Esophagus (tissue), 2 donors: ENCODE measurements at regions not wholly inside any gene's neighbourhood (a gene's known extent, or its start where the extent isn't known, plus 50 kb on each side); places are given as distances from the start of the nearest gene placed in this dataset.
"Not testable (repeated sequence)": the region's sequence is repeated elsewhere in the genome, so short reads cannot be mapped to it uniquely, and the experiment has no call there.

Experiments
- H3K27ac ChIP-seq, 2 donors: one replicate each; pipeline ENCODE4 v1.5.1; 2013; ENCODE audit warnings: low read depth in 2 of 2, mild to moderate bottlenecking in 2 of 2, inconsistent platforms in 1 of 2, low read length in 1 of 2, moderate library complexity in 1 of 2
- H3K27me3 ChIP-seq, 2 donors: one replicate each; pipeline ENCODE4 v1.6.1; 2013; ENCODE audit warnings: low read length in 2 of 2, control low read depth in 1 of 2, mild to moderate bottlenecking in 1 of 2; ENCODE audit not compliant: insufficient read depth in 2 of 2, control insufficient read depth in 1 of 2
- H3K36me3 ChIP-seq, 2 donors: one replicate each; pipeline ENCODE4 v1.6.1; 2013; ENCODE audit warnings: low read length in 1 of 2; ENCODE audit not compliant: control insufficient read depth in 2 of 2, insufficient read depth in 2 of 2
- H3K4me1 ChIP-seq, 2 donors: one replicate each; pipeline ENCODE4 v1.6.1; 2013; ENCODE audit warnings: low read length in 1 of 2; ENCODE audit not compliant: control insufficient read depth in 2 of 2, insufficient read depth in 2 of 2
- H3K4me3 ChIP-seq, 2 donors: one replicate each; pipeline ENCODE4 v1.5.1; 2013; ENCODE audit warnings: low read length in 2 of 2, mild to moderate bottlenecking in 2 of 2, low read depth in 1 of 2, moderate library complexity in 1 of 2
- H3K9me3 ChIP-seq, 2 donors: one replicate each; pipeline ENCODE4 v1.6.1; 2013; ENCODE audit warnings: mild to moderate bottlenecking in 2 of 2, low read depth in 1 of 2, low read length in 1 of 2, moderate library complexity in 1 of 2; ENCODE audit not compliant: control insufficient read depth in 2 of 2, insufficient read depth in 1 of 2
- WGBS, 2 donors: extraction: QIAGEN DNeasy Blood & Tissue Kit; methylation state at CpG; one replicate each; pipeline ENCODE4 v1.1.7; 2013; 5-methylcytosine and 5-hydroxymethylcytosine counted together
- donor health status: healthy with polysubstance abuse.
- donor health status: Bipolar disorder and iron deficiency.

- WGBS, 2 donors = 74 to 88% methylated on average over 1 of the region's 1 CpG
- Histone ChIP-seq H3K27me3 (no peaks in the 10 kb centered on the region), H3K4me3 (no peak overlapping the region), H3K4me1 (no peaks in the 10 kb centered on the region), H3K36me3 (no peaks in the 10 kb centered on the region), H3K27ac (no peak overlapping the region), H3K9me3 (peaks cover 0 to 4% of the 10 kb centered on the region in 2 donors)
Measured at GRCh38 chr1:101406681-101407080, 169.9 kb downstream of the S1PR1 start.

GRCh38 chr1:101407505-101408211, 170.8 kb downstream of the S1PR1 start:
- Histone ChIP-seq H3K4me1 (no peaks in the 10 kb centered on the region), H3K9me3 (peaks cover 0 to 4% of the 10 kb centered on the region in 2 donors), H3K36me3 (no peaks in the 10 kb centered on the region), H3K4me3 (no peak overlapping the region), H3K27ac (no peak overlapping the region), H3K27me3 (no peaks in the 10 kb centered on the region)
- WGBS, 2 donors = 42 to 48% methylated on average over 2 of the region's 2 CpGs

GRCh38 chr1:101408212-101409042, 171.6 kb downstream of the S1PR1 start:
- Histone ChIP-seq H3K9me3 (peaks cover 0 to 4% of the 10 kb centered on the region in 2 donors), H3K27me3 (no peaks in the 10 kb centered on the region), H3K27ac (no peak overlapping the region), H3K4me3 (no peak overlapping the region), H3K4me1 (no peaks in the 10 kb centered on the region), H3K36me3 (no peaks in the 10 kb centered on the region)
- WGBS, 2 donors = 89 to 92% methylated on average over 1 of the region's 1 CpG

GRCh38 chr1:101409102-101409501, 172.3 kb downstream of the S1PR1 start:
- no peak overlapping the region for H3K27ac ChIP-seq
- no peak overlapping the region for H3K4me3 ChIP-seq
- peaks cover 0 to 4% of the 10 kb centered on the region in 2 donors for H3K9me3 ChIP-seq
- H3K4me1 ChIP-seq = no peaks in the 10 kb centered on the region
- no peaks in the 10 kb centered on the region for H3K36me3 ChIP-seq
- H3K27me3 ChIP-seq = no peaks in the 10 kb centered on the region

- no peaks in the 10 kb centered on the region for H3K27me3 ChIP-seq
- H3K9me3 ChIP-seq = peaks cover 0 to 4% of the 10 kb centered on the region in 2 donors
- H3K4me1 ChIP-seq = no peaks in the 10 kb centered on the region
- 45 to 48% methylated on average over 3 of the region's 3 CpGs for WGBS, 2 donors
- no peaks in the 10 kb centered on the region for H3K36me3 ChIP-seq
- H3K27ac ChIP-seq = no peak overlapping the region
- H3K4me3 ChIP-seq = no peak overlapping the region
Measured at GRCh38 chr1:101410048-101410878, 173.4 kb downstream of the S1PR1 start.

GRCh38 chr1:101420406-101420805, 183.6 kb downstream of the S1PR1 start:
- Histone ChIP-seq H3K27ac (no peak overlapping the region), H3K4me1 (no peaks in the 10 kb centered on the region), H3K9me3 (no peaks in the 10 kb centered on the region), H3K27me3 (no peaks in the 10 kb centered on the region), H3K36me3 (no peaks in the 10 kb centered on the region), H3K4me3 (no peak overlapping the region)
- WGBS, 2 donors = 11 to 20% methylated on average over 2 of the region's 2 CpGs

- H3K36me3 ChIP-seq, H3K27ac ChIP-seq, H3K27me3 ChIP-seq, H3K4me3 ChIP-seq, H3K4me1 ChIP-seq, H3K9me3 ChIP-seq: not testable (repeated sequence)
- WGBS, 2 donors = 92 to 98% methylated on average over 1 of the region's 1 CpG
Measured at GRCh38 chr1:101428083-101428482, 191.3 kb downstream of the S1PR1 start.

- Histone ChIP-seq H3K4me3 (no peak overlapping the region), H3K36me3 (no peaks in the 10 kb centered on the region), H3K4me1 (no peaks in the 10 kb centered on the region), H3K9me3 (no peaks in the 10 kb centered on the region), H3K27me3 (no peaks in the 10 kb centered on the region), H3K27ac (no peak overlapping the region)
- 73 to 79% methylated on average over 1 of the region's 1 CpG for WGBS, 2 donors
Measured at GRCh38 chr1:101428562-101428961, 191.7 kb downstream of the S1PR1 start.

GRCh38 chr1:101431956-101432510, 195.2 kb downstream of the S1PR1 start:
- no peaks in the 10 kb centered on the region for H3K27me3 ChIP-seq
- H3K27ac ChIP-seq = no peak overlapping the region
- H3K9me3 ChIP-seq = no peaks in the 10 kb centered on the region
- H3K36me3 ChIP-seq = no peaks in the 10 kb centered on the region
- 65 to 74% methylated on average over 4 of the region's 4 CpGs for WGBS, 2 donors
- no peak overlapping the region for H3K4me3 ChIP-seq
- H3K4me1 ChIP-seq = no peaks in the 10 kb centered on the region
